DOHH2 (cell line): ENCODE measurements at regions not wholly inside any gene's neighbourhood (a gene's known extent, or its start where the extent isn't known, plus 50 kb on each side); places are given as distances from the start of the nearest gene placed in this dataset.

Experiments used
- H3F3A ChIP-seq: fragments of 200-600 bp; sonication (generic), shearing (Covaris generic); 2 replicates; pipeline ENCODE4 v1.6.0; 2016; ENCODE audit warnings: antibody characterized with exemption, mild to moderate bottlenecking; ENCODE audit not compliant: control insufficient read depth, insufficient read depth
- H3K27ac ChIP-seq: fragments of 200-600 bp; sonication (generic); 2 replicates; pipeline ENCODE4 v1.5.1; 2014; ENCODE audit warnings: low read depth, mild to moderate bottlenecking, low read length, moderate library complexity
- H3K27me3 ChIP-seq: fragments of 200-600 bp; sonication (generic); 2 replicates; pipeline ENCODE4 v1.6.1; 2014; ENCODE audit warnings: mild to moderate bottlenecking, low read length, mixed read lengths; ENCODE audit not compliant: control insufficient read depth
- H3K36me3 ChIP-seq: fragments of 200-600 bp; sonication (generic); 2 replicates; pipeline ENCODE4 v1.6.1; 2014; ENCODE audit warnings: mild to moderate bottlenecking, low read length, moderate library complexity, mixed read lengths; ENCODE audit not compliant: control insufficient read depth
- H3K4me1 ChIP-seq: fragments of 200-600 bp; sonication (generic); 2 replicates; pipeline ENCODE4 v1.6.1; 2014; ENCODE audit warnings: mild to moderate bottlenecking, low read length, mixed read lengths; ENCODE audit not compliant: control insufficient read depth
- H3K4me2 ChIP-seq: fragments of 200-600 bp; sonication (generic); 2 replicates; pipeline ENCODE4 v1.6.0; 2014; ENCODE audit warnings: mild to moderate bottlenecking, low read length, moderate library complexity
- H3K4me3 ChIP-seq: fragments of 200-600 bp; sonication (generic); 2 replicates; pipeline ENCODE4 v1.5.1; 2014; ENCODE audit warnings: mild to moderate bottlenecking, low read length, mixed read lengths
- H3K79me2 ChIP-seq: fragments of 200-600 bp; sonication (generic); 2 replicates; pipeline ENCODE4 v1.6.1; 2014; ENCODE audit warnings: mild to moderate bottlenecking, low read length, mixed read lengths; ENCODE audit not compliant: control insufficient read depth
- H3K9me2 ChIP-seq: fragments of 200-600 bp; sonication (generic); replicated peaks from 2 replicates; pipeline ENCODE4 v1.6.1; 2014; ENCODE audit warnings: mild to moderate bottlenecking, low read length, mixed read lengths; ENCODE audit not compliant: control insufficient read depth
- H3K9me3 ChIP-seq: fragments of 200-600 bp; sonication (generic); 2 replicates; pipeline ENCODE4 v1.6.1; 2014; ENCODE audit warnings: antibody characterized with exemption, low read length, mixed read lengths; ENCODE audit not compliant: control insufficient read depth, insufficient read depth
- H4K20me1 ChIP-seq: fragments of 200-600 bp; sonication (generic); 2 replicates; pipeline ENCODE4 v1.6.0; 2014; ENCODE audit warnings: low read depth, mild to moderate bottlenecking, antibody characterized with exemption, low read length, moderate library complexity; ENCODE audit not compliant: control insufficient read depth, insufficient read depth
- CTCF ChIP-seq: fragments of 200-600 bp; sonication (generic); IDR thresholded peaks from one replicate; pipeline ENCODE4 v1.5.1; 2014; ENCODE audit warnings: antibody characterized with exemption, mild to moderate bottlenecking, low read depth, low read length; ENCODE audit not compliant: poor library complexity, severe bottlenecking
- EZH2phosphoT487 ChIP-seq: fragments of 200-600 bp; sonication (generic); IDR thresholded peaks from 2 replicates; pipeline ENCODE4 v1.6.1; 2017; ENCODE audit warnings: borderline replicate concordance, mild to moderate bottlenecking, antibody characterized with exemption, low read length, moderate library complexity, mixed read lengths

- Histone ChIP-seq H3F3A (no peaks in the 10 kb centered on the region), H3K4me2 (peak overlapping the region; percentile 43)
Measured at GRCh38 chr16:77067900-77068299, 123.1 kb upstream of the MON1B start.

GRCh38 chr16:77068402-77068801 lies 122.6 kb upstream of the MON1B start:
- H3K79me2 ChIP-seq, result no peaks in the 10 kb centered on the region

More at GRCh38 chr16:77067900-77068299, 123.1 kb upstream of the MON1B start:
- no peak for TF ChIP-seq EZH2phosphoT487
- no peak for TF ChIP-seq CTCF
- peaks cover 19% of the 10 kb centered on the region for H3K9me3 ChIP-seq
- H3K79me2 ChIP-seq, result no peaks in the 10 kb centered on the region
- no peaks in the 10 kb centered on the region for H3K27me3 ChIP-seq
- peak overlapping the region; percentile 37 for H3K4me3 ChIP-seq
- peak overlapping the region; percentile 72 for H3K27ac ChIP-seq
- H4K20me1 ChIP-seq, result no peaks in the 10 kb centered on the region
- H3K9me2 ChIP-seq, result no peaks in the 10 kb centered on the region
- peaks cover 54% of the 10 kb centered on the region for H3K4me1 ChIP-seq
- H3K36me3 ChIP-seq, result peaks cover 22% of the 10 kb centered on the region

GRCh38 chr16:77069929-77070328 lies 121.1 kb upstream of the MON1B start:
- peaks cover 19% of the 10 kb centered on the region for H3K9me3 ChIP-seq
- H4K20me1 ChIP-seq, result no peaks in the 10 kb centered on the region
- H3K27ac ChIP-seq, result no peak overlapping the region
- H3K36me3 ChIP-seq, result peaks cover 22% of the 10 kb centered on the region
- H3K4me2 ChIP-seq, result no peak overlapping the region
- H3K79me2 ChIP-seq, result no peaks in the 10 kb centered on the region
- no peak for TF ChIP-seq CTCF
- TF ChIP-seq EZH2phosphoT487, result no peak
- H3K9me2 ChIP-seq, result no peaks in the 10 kb centered on the region
- peaks cover 50% of the 10 kb centered on the region for H3K4me1 ChIP-seq
- no peak overlapping the region for H3K4me3 ChIP-seq
- H3F3A ChIP-seq, result no peaks in the 10 kb centered on the region
- no peaks in the 10 kb centered on the region for H3K27me3 ChIP-seq

More at GRCh38 chr16:77068402-77068801, 122.6 kb upstream of the MON1B start:
- Histone ChIP-seq H3F3A (no peaks in the 10 kb centered on the region), H3K27me3 (no peaks in the 10 kb centered on the region), H3K9me3 (peaks cover 19% of the 10 kb centered on the region), H3K4me3 (no peak overlapping the region; the same call in 1 of the 2 replicates), H3K27ac (0 out of 2 replicates have a peak overlapping the region, but pooled peaks have one; percentile 72), H3K36me3 (peaks cover 22% of the 10 kb centered on the region), H3K4me2 (peak overlapping the region; percentile 43; the same call in 1 of the 2 replicates), H4K20me1 (no peaks in the 10 kb centered on the region), H3K9me2 (no peaks in the 10 kb centered on the region), H3K4me1 (peaks cover 49% of the 10 kb centered on the region)
- TF ChIP-seq EZH2phosphoT487, result no peak
- TF ChIP-seq CTCF, result no peak
